ENCODE measurements at regions not wholly inside any gene's neighbourhood (a gene's known extent, or its start where the extent isn't known, plus 50 kb on each side); places are given as distances from the start of the nearest gene placed in this dataset.

GRCh38 chr14:86364634-86365033, 834.7 kb downstream of the FLRT2 start:
- no peak for TF ChIP-seq TAF1 (IDR thresholded peaks at IDR 0.05; ENCODE audit: borderline replicate concordance, insufficient read depth, low read length)
- TF ChIP-seq SIN3A (IDR thresholded peaks at IDR 0.05; ENCODE audit: borderline replicate concordance, insufficient read depth, low read length) = no peak
- TF ChIP-seq FOXP2 (optimal IDR thresholded peaks at IDR 0.05; ENCODE audit: borderline replicate concordance, extremely low read depth, extremely low read length, insufficient read depth) = no peak
- TF ChIP-seq REST (IDR thresholded peaks at IDR 0.05; ENCODE audit: insufficient read depth in 1 of 2, low read depth in 2 of 2, low read length in 2 of 2) = no peak
- no peak for TF ChIP-seq POLR2AphosphoS5 (IDR thresholded peaks at IDR 0.05; ENCODE audit: low read depth, low read length)

- TF ChIP-seq SIN3A (IDR thresholded peaks at IDR 0.05; ENCODE audit: borderline replicate concordance, insufficient read depth, low read length) (no peak), FOXP2 (optimal IDR thresholded peaks at IDR 0.05; ENCODE audit: borderline replicate concordance, extremely low read depth, extremely low read length, insufficient read depth) (no peak), POLR2AphosphoS5 (IDR thresholded peaks at IDR 0.05; ENCODE audit: low read depth, low read length) (no peak)
Observed at GRCh38 chr14:86363576-86363975, 833.6 kb downstream of the FLRT2 start.

GRCh38 chr14:86363047-86363446, 833.1 kb downstream of the FLRT2 start:
- no peak for TF ChIP-seq FOXP2 (optimal IDR thresholded peaks at IDR 0.05; ENCODE audit: borderline replicate concordance, extremely low read depth, extremely low read length, insufficient read depth)
- no peak for TF ChIP-seq POLR2AphosphoS5 (IDR thresholded peaks at IDR 0.05; ENCODE audit: low read depth, low read length)
- TF ChIP-seq SIN3A (IDR thresholded peaks at IDR 0.05; ENCODE audit: borderline replicate concordance, insufficient read depth, low read length) = no peak
- TF ChIP-seq TAF1 (IDR thresholded peaks at IDR 0.05; ENCODE audit: borderline replicate concordance, insufficient read depth, low read length) = no peak
- TF ChIP-seq REST (IDR thresholded peaks at IDR 0.05; ENCODE audit: insufficient read depth in 1 of 2, low read depth in 2 of 2, low read length in 2 of 2) = no peak

GRCh38 chr14:86357876-86358275, 827.9 kb downstream of the FLRT2 start:
- TF ChIP-seq REST (IDR thresholded peaks at IDR 0.05; ENCODE audit: insufficient read depth in 1 of 2, low read depth in 2 of 2, low read length in 2 of 2) (no peak), SIN3A (IDR thresholded peaks at IDR 0.05; ENCODE audit: borderline replicate concordance, insufficient read depth, low read length) (no peak), FOXP2 (optimal IDR thresholded peaks at IDR 0.05; ENCODE audit: borderline replicate concordance, extremely low read depth, extremely low read length, insufficient read depth) (no peak), POLR2AphosphoS5 (IDR thresholded peaks at IDR 0.05; ENCODE audit: low read depth, low read length) (no peak), TAF1 (IDR thresholded peaks at IDR 0.05; ENCODE audit: borderline replicate concordance, insufficient read depth, low read length) (no peak)

GRCh38 chr14:86357119-86357518, 827.2 kb downstream of the FLRT2 start:
- no peak for TF ChIP-seq REST (IDR thresholded peaks at IDR 0.05; ENCODE audit: insufficient read depth in 1 of 2, low read depth in 2 of 2, low read length in 2 of 2)
- no peak for TF ChIP-seq FOXP2 (optimal IDR thresholded peaks at IDR 0.05; ENCODE audit: borderline replicate concordance, extremely low read depth, extremely low read length, insufficient read depth)
- no peak for TF ChIP-seq POLR2AphosphoS5 (IDR thresholded peaks at IDR 0.05; ENCODE audit: low read depth, low read length)
- no peak for TF ChIP-seq SIN3A (IDR thresholded peaks at IDR 0.05; ENCODE audit: borderline replicate concordance, insufficient read depth, low read length)
- TF ChIP-seq TAF1 (IDR thresholded peaks at IDR 0.05; ENCODE audit: borderline replicate concordance, insufficient read depth, low read length) = no peak

Measured in PFSK-1 (cell line).